Brain microvascular endothelial cell (primary cell): ENCODE measurements at regions not wholly inside any gene's neighbourhood (a gene's known extent, or its start where the extent isn't known, plus 50 kb on each side); places are given as distances from the start of the nearest gene placed in this dataset.

Source experiments
- DNase-seq: peaks from one replicate; pipeline ENCODE4 v3.0.0-alpha.2; 2020
- H3K27ac ChIP-seq: fragments of 250-450 bp; sonication (Bioruptor Pico); 2 replicates; pipeline ENCODE4 v1.5.1; 2020; ENCODE audit warnings: mild to moderate bottlenecking, moderate library complexity
- H3K27me3 ChIP-seq: fragments of 250-450 bp; sonication (Bioruptor Pico); replicated peaks from 2 replicates; pipeline ENCODE4 v1.5.1; 2020; ENCODE audit warnings: mild to moderate bottlenecking
- H3K36me3 ChIP-seq: fragments of 250-450 bp; sonication (Bioruptor Pico); replicated peaks from 2 replicates; pipeline ENCODE4 v1.5.1; 2020; ENCODE audit warnings: mild to moderate bottlenecking
- H3K4me3 ChIP-seq: 2 replicates; pipeline ENCODE4 v1.5.1; 2011; ENCODE audit warnings: low read depth, mild to moderate bottlenecking, control low read depth, low read length, moderate library complexity
- in situ Hi-C: cut with HindIII; loops from 2 replicates; pipeline ENCODE4 v1.10.0; 2017; ENCODE audit warnings: low sequenced_read_pairs, low pct_ligation_motif_present
- TF ChIP-seq, protein P1 (sequence below): IDR thresholded peaks from 2 replicates; pipeline ENCODE4 v1.5.1; 2011; ENCODE audit warnings: low read depth, mild to moderate bottlenecking, moderate library complexity, low read length, control low read depth, inconsistent platforms; ENCODE audit errors: missing control alignments

DNA sequence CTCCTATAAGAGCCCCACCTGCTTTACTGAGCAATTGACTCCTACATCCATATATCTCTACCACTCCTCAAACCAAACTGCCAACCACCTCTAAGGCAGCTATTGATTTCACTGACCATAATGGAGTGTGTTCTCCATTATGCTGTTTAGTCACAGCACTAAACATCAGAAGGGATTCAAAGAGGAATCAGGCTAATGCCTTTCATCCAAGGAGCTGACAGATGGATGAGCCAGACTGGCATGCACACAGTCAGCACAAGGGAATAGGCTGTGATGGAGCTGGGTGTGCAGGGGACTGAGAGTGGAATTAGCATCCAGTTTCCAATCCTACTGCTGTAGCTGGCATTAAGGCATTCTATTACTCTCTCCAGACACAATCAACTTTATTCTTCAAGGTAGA is 88.7 kb upstream of the CCL2 start:
- Histone ChIP-seq H3K4me3 (no peak overlapping the region), H3K36me3 (no peaks in the 10 kb centered on the region), H3K27me3 (no peaks in the 10 kb centered on the region), H3K27ac (no peak overlapping the region)
- TF ChIP-seq, protein P1, sequence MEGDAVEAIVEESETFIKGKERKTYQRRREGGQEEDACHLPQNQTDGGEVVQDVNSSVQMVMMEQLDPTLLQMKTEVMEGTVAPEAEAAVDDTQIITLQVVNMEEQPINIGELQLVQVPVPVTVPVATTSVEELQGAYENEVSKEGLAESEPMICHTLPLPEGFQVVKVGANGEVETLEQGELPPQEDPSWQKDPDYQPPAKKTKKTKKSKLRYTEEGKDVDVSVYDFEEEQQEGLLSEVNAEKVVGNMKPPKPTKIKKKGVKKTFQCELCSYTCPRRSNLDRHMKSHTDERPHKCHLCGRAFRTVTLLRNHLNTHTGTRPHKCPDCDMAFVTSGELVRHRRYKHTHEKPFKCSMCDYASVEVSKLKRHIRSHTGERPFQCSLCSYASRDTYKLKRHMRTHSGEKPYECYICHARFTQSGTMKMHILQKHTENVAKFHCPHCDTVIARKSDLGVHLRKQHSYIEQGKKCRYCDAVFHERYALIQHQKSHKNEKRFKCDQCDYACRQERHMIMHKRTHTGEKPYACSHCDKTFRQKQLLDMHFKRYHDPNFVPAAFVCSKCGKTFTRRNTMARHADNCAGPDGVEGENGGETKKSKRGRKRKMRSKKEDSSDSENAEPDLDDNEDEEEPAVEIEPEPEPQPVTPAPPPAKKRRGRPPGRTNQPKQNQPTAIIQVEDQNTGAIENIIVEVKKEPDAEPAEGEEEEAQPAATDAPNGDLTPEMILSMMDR, result no peak
- in situ Hi-C loops, result no loop called here
- no peak for DNase-seq

DNA sequence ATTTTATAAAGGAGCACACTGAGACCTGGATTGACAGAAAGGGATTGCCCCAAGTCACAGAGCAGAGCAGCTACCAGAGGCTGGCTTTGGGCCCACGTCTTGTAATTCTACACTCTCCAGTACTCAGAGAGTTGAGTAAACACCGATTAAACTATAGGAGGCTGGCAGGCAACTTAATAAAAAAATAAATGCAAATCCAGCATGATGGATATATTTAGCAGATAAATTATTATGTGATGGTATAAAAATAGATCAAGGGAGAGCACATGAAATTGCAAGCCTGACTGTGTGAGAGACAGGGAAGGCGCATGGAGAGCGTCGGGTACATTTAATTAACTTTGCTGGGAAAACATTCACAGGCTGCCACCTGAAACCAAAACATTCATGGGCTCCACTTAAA is 87.7 kb upstream of the CCL2 start:
- DNase-seq, result no peak
- in situ Hi-C loops, result no loop called here
- Histone ChIP-seq H3K27ac (no peak overlapping the region), H3K4me3 (no peak overlapping the region), H3K36me3 (no peaks in the 10 kb centered on the region), H3K27me3 (no peaks in the 10 kb centered on the region)
- TF ChIP-seq, protein P1, result no peak

DNA sequence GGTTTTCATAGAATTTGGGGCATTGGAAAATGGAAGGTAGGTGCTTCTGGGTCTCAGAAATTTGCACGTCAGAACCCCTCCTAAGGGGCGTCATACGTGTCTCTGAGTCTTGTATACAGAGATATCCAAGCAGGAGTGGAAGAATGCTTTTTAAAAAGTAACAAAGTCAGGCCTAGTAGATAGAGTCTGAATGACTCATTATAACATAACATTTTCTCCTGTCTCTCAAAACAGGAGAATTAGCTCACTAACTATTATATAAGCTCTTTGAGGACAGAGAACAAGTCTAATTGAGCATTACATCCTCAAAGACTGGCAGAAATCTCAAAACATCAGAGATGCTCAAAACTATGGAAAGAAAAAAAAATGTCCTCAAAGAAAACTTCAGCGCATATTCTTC is 86.1 kb upstream of the CCL2 start:
- Histone ChIP-seq H3K27me3 (no peaks in the 10 kb centered on the region), H3K4me3 (no peak overlapping the region), H3K36me3 (no peaks in the 10 kb centered on the region), H3K27ac (no peak overlapping the region)
- in situ Hi-C loops, result no loop called here
- no peak for DNase-seq
- TF ChIP-seq, protein P1, result no peak

DNA sequence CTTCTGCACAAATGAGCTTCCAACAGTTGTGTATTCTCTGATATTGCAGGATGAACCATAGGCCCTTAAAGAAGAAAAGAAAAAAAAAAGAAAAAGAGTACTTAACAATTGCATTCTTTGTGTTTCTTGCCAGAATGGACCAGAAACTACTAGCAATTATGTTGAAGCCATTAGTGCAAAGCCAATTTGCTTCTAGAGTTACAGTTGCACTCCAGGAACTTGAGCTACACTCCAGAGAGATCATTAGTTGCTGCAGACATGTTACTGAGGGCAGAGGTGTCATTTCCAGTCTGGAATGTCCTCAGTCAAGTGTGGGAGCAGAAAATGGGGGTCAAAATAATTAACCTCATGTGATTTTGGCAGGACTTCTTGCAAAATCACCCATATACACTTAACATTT is 85.6 kb upstream of the CCL2 start:
- no peaks in the 10 kb centered on the region for H3K36me3 ChIP-seq
- H3K4me3 ChIP-seq, result no peak overlapping the region
- TF ChIP-seq, protein P1, result no peak
- in situ Hi-C loops, result no loop called here
- no peak overlapping the region for H3K27ac ChIP-seq
- DNase-seq, result no peak
- no peaks in the 10 kb centered on the region for H3K27me3 ChIP-seq

DNA sequence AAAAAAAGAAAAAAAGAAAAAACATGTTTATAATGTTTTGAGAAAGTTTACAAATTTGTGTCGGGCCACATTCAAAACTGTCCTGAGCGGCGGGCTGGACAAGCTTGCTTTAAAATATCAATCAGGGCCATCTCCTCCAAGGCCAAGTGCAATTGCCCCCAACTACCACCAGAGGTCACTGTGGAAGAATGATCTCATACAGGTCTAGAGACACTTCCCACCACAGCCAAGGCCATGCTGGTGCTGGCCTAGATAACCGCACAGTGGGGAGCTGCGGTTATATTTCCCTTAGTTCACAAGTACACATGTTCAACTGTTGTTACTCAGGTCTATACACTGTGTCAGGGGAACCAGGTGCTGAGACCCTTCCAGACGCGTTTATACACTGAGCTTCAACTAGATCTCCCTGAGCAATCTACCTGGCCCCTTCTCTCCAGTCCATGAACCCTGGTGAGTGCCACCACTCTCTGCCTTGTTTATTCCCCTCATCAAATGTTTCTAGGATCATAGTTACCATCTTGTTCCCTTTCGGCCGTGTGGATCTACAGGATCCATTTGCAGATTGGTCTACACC is 83.8 kb upstream of the CCL2 start:
- Histone ChIP-seq H3K36me3 (no peaks in the 10 kb centered on the region), H3K27ac (no peak overlapping the region), H3K4me3 (no peak overlapping the region), H3K27me3 (no peaks in the 10 kb centered on the region)
- in situ Hi-C loops, result no loop called here
- TF ChIP-seq, protein P1, result peak; percentile 82
- DNase-seq, result peak; percentile 54

DNA sequence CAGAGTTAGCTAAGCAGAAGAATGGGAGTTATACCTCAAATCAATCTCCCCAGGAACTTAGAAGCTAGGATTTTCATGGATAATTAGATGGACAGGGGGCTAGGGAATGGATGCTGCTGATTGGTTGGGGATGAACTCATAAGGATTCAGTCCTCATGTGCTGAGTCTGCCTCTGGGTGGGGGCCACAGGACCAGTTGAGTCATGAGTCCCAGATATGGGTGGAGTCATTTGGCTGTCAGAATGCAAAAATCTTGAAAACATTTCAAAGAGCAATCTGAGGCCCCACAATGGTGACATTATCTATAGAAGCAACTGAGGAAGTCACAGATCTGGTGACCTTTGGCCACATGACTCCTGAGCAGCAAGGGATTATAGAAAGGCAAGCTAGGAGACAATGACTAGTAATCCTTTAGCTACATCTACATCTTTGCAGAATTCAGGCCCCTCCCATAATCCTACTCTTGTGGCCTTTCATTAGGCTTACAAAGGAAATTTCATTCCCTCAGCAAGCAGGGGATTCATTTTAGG is 82.6 kb upstream of the CCL2 start:
- Histone ChIP-seq H3K27ac (no peak overlapping the region), H3K27me3 (no peaks in the 10 kb centered on the region), H3K4me3 (no peak overlapping the region), H3K36me3 (no peaks in the 10 kb centered on the region)
- TF ChIP-seq, protein P1, result no peak
- in situ Hi-C loops, result no loop called here
- no peak for DNase-seq
